RWPE2 (cell line): ENCODE measurements at regions not wholly inside any gene's neighbourhood (a gene's known extent, or its start where the extent isn't known, plus 50 kb on each side); places are given as distances from the start of the nearest gene placed in this dataset.

Experiments
- ATAC-seq: fragments of 200-7000 bp; cut with Tn5 transposase; 3 replicates; pipeline ENCODE4 v1.9.1; 2021; ENCODE audit warnings: low read depth
- DNase-seq: peaks from one replicate; pipeline ENCODE4 v3.0.0-alpha.2; 2020; ENCODE audit warnings: low spot score
- H3K27ac ChIP-seq: fragments of 450-650 bp; 2 replicates; pipeline ENCODE4 v1.5.1; 2017; ENCODE audit warnings: mild to moderate bottlenecking; ENCODE audit not compliant: poor library complexity, severe bottlenecking
- H3K27me3 ChIP-seq: fragments of 250-450 bp; sonication (Bioruptor Pico); 2 replicates; pipeline ENCODE4 v1.5.1; 2021; ENCODE audit warnings: mild to moderate bottlenecking, moderate library complexity; ENCODE audit not compliant: insufficient read depth, poor library complexity, severe bottlenecking
- H3K36me3 ChIP-seq: fragments of 250-450 bp; sonication (Bioruptor Pico); 2 replicates; pipeline ENCODE4 v1.5.1; 2020; ENCODE audit warnings: low read depth, mild to moderate bottlenecking, moderate library complexity
- H3K4me1 ChIP-seq: fragments of 250-450 bp; sonication (Bioruptor Pico); 2 replicates; pipeline ENCODE4 v1.5.1; 2021; ENCODE audit warnings: mild to moderate bottlenecking, moderate library complexity; ENCODE audit not compliant: insufficient read depth, poor library complexity, severe bottlenecking
- H3K4me3 ChIP-seq: fragments of 250-450 bp; sonication (Bioruptor Pico); 2 replicates; pipeline ENCODE4 v1.5.1; 2021; ENCODE audit warnings: mild to moderate bottlenecking, moderate library complexity; ENCODE audit not compliant: severe bottlenecking
- H3K9me3 ChIP-seq: fragments of 250-450 bp; sonication (Bioruptor Pico); 2 replicates; pipeline ENCODE4 v1.5.1; 2021; ENCODE audit warnings: mild to moderate bottlenecking, moderate library complexity; ENCODE audit not compliant: severe bottlenecking
- TF ChIP-seq, protein P1 (sequence below): fragments of 450-650 bp; IDR thresholded peaks from one replicate; pipeline ENCODE4 v1.5.1; 2017; ENCODE audit warnings: mild to moderate bottlenecking, moderate library complexity; ENCODE audit not compliant: poor library complexity, severe bottlenecking

DNA sequence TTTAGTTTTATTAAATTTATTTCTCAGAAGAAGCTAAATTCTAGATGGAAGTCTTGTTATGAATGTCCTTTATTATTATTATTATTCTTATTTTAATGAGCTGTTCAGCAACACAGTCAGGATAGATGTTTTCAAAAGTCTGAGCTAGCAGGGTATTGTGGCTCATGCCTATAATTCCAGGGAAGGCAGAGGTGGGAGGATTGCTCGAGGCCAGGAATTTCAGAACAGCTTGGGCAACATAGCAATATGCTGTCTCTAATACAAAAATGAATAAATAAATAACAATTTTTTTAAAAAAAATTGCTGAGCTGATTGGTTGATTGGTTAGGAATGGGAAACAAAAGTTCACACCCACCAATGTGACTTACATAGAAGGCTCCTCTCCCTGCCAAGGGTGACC is 274.1 kb upstream of the CYRIA start:
- no peak overlapping the region for H3K27ac ChIP-seq
- H3K9me3 ChIP-seq = no peaks in the 10 kb centered on the region
- no peaks in the 10 kb centered on the region for H3K36me3 ChIP-seq
- DNase-seq (no peak), ATAC-seq (no peak)
- no peaks in the 10 kb centered on the region for H3K4me1 ChIP-seq
- no peak overlapping the region for H3K4me3 ChIP-seq
- TF ChIP-seq, protein P1, sequence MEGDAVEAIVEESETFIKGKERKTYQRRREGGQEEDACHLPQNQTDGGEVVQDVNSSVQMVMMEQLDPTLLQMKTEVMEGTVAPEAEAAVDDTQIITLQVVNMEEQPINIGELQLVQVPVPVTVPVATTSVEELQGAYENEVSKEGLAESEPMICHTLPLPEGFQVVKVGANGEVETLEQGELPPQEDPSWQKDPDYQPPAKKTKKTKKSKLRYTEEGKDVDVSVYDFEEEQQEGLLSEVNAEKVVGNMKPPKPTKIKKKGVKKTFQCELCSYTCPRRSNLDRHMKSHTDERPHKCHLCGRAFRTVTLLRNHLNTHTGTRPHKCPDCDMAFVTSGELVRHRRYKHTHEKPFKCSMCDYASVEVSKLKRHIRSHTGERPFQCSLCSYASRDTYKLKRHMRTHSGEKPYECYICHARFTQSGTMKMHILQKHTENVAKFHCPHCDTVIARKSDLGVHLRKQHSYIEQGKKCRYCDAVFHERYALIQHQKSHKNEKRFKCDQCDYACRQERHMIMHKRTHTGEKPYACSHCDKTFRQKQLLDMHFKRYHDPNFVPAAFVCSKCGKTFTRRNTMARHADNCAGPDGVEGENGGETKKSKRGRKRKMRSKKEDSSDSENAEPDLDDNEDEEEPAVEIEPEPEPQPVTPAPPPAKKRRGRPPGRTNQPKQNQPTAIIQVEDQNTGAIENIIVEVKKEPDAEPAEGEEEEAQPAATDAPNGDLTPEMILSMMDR = no peak
- no peaks in the 10 kb centered on the region for H3K27me3 ChIP-seq

DNA sequence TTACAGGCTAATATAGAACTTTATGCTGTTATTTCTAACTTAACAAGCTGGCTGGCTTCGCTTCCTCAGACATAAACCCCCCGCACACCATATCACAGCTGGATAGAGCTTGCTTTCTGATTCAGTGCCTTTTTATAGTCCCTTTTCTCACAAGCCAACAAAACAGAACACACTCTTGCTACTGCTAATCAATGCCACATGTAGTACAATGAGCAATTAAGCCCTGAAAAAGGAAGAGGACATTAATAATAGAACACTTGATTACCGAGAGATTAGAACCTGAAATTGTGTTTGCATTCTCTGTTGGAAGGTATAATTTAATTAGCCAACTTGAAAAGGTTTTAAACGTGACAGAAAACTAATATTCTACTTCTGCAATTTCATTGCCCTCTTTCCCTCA is 267.7 kb upstream of the CYRIA start:
- Histone ChIP-seq H3K4me1 (no peaks in the 10 kb centered on the region), H3K4me3 (no peak overlapping the region), H3K9me3 (no peaks in the 10 kb centered on the region), H3K27ac (no peak overlapping the region), H3K27me3 (no peaks in the 10 kb centered on the region), H3K36me3 (no peaks in the 10 kb centered on the region)
- no peak for DNase-seq
- ATAC-seq = no peak
- TF ChIP-seq, protein P1 = no peak

DNA sequence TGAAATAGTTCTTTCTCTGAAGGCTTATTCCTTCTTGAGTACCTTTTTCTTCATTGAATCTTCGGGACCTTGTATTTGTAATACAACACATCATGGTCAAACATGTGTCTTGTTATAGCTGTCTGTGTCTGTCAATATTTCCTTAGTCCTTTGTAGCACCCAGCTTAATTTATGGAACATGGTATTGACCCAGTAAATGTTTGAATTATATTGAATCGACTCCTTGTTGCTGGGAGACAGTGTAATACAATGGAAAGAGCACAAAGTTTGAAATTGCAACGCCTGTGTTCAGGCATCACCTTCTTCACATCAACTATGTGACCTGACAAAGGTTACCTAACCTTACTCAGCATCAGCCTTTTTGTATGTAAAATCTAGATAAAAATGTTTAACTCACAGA is 267.2 kb upstream of the CYRIA start:
- no peak for ATAC-seq

DNA sequence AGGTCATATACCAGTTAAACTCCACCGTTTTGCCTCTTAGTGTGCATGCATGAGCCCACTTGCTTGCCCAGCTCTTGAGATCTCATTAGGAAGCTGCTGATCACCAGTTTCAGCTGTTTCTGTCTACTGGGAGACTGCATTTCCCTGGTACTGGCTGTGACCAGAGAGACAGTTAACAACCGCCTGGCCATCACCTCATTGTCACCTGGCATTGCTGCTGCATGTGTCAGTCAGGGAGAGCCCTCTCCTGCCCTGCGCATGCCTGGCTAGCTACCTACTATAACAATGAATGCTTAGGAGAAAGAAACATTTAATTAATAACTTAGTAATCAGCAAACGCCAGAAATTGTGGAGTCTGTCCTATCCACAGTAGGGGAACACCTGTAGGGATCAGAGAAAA is 265.8 kb upstream of the CYRIA start:
- Histone ChIP-seq H3K4me1 (no peaks in the 10 kb centered on the region), H3K9me3 (no peaks in the 10 kb centered on the region), H3K27me3 (no peaks in the 10 kb centered on the region), H3K27ac (no peak overlapping the region), H3K4me3 (no peak overlapping the region), H3K36me3 (no peaks in the 10 kb centered on the region)
- ATAC-seq = no peak
- DNase-seq = no peak
- TF ChIP-seq, protein P1 = no peak

More for the DNA sequence above, 267.2 kb upstream of the CYRIA start:
- no peak overlapping the region for H3K27ac ChIP-seq
- no peak for DNase-seq
- H3K4me3 ChIP-seq = no peak overlapping the region
- H3K9me3 ChIP-seq = no peaks in the 10 kb centered on the region
- no peaks in the 10 kb centered on the region for H3K36me3 ChIP-seq
- no peaks in the 10 kb centered on the region for H3K27me3 ChIP-seq
- TF ChIP-seq, protein P1 = no peak
- no peaks in the 10 kb centered on the region for H3K4me1 ChIP-seq

DNA sequence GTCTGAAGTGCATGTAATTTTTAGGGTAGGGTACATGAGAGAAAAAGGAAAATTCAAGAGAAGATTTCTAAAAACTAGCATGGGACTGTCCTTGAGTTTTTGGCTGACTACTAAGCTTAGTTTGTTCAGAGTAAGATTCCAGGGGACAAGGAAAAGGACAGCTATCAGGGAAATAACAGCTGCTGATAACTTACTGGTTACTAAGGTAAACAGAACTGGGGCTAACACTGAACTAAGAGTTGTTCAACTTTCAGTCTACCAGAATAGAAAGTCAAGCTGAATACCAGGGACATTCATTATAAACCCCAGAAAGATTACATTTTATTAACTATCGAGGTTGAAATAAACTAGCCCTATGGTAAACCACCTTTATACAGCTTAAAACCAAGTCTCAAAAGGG is 261.8 kb upstream of the CYRIA start:
- no peaks in the 10 kb centered on the region for H3K36me3 ChIP-seq

More for the DNA sequence above, 261.8 kb upstream of the CYRIA start:
- DNase-seq = no peak
- H3K27ac ChIP-seq = no peak overlapping the region
- TF ChIP-seq, protein P1 = no peak
- no peaks in the 10 kb centered on the region for H3K9me3 ChIP-seq
- ATAC-seq = no peak
- H3K4me1 ChIP-seq = no peaks in the 10 kb centered on the region
- H3K27me3 ChIP-seq = no peaks in the 10 kb centered on the region
- H3K4me3 ChIP-seq = no peak overlapping the region
